ENCODE measurements at regions not wholly inside any gene's neighbourhood (a gene's known extent, or its start where the extent isn't known, plus 50 kb on each side); places are given as distances from the start of the nearest gene placed in this dataset.

GRCh38 chr15:36484038-36484778, 95.2 kb upstream of the CDIN1 start:
- TF ChIP-seq, protein P1, sequence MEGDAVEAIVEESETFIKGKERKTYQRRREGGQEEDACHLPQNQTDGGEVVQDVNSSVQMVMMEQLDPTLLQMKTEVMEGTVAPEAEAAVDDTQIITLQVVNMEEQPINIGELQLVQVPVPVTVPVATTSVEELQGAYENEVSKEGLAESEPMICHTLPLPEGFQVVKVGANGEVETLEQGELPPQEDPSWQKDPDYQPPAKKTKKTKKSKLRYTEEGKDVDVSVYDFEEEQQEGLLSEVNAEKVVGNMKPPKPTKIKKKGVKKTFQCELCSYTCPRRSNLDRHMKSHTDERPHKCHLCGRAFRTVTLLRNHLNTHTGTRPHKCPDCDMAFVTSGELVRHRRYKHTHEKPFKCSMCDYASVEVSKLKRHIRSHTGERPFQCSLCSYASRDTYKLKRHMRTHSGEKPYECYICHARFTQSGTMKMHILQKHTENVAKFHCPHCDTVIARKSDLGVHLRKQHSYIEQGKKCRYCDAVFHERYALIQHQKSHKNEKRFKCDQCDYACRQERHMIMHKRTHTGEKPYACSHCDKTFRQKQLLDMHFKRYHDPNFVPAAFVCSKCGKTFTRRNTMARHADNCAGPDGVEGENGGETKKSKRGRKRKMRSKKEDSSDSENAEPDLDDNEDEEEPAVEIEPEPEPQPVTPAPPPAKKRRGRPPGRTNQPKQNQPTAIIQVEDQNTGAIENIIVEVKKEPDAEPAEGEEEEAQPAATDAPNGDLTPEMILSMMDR (conservative IDR thresholded peaks at IDR 0.05; ENCODE audit: low read depth, low read length), result no peak
- no peak for DNase-seq (ENCODE audit: low read depth)
- H3K4me3 ChIP-seq (ENCODE audit: low read length), result no peak overlapping the region

- H3K4me3 ChIP-seq (ENCODE audit: low read length), result no peak overlapping the region
- DNase-seq (ENCODE audit: low read depth), result no peak
- TF ChIP-seq, protein P1 (conservative IDR thresholded peaks at IDR 0.05; ENCODE audit: low read depth, low read length), result no peak
These were observed 87.5 kb upstream of the CDIN1 start for GRCh38 chr15:36491912-36492311.

- H3K4me3 ChIP-seq (ENCODE audit: low read length), result no peak overlapping the region
- TF ChIP-seq, protein P1 (conservative IDR thresholded peaks at IDR 0.05; ENCODE audit: low read depth, low read length), result no peak
- no peak for DNase-seq (ENCODE audit: low read depth)
These were observed 83.9 kb upstream of the CDIN1 start for GRCh38 chr15:36495456-36495991.

DNA sequence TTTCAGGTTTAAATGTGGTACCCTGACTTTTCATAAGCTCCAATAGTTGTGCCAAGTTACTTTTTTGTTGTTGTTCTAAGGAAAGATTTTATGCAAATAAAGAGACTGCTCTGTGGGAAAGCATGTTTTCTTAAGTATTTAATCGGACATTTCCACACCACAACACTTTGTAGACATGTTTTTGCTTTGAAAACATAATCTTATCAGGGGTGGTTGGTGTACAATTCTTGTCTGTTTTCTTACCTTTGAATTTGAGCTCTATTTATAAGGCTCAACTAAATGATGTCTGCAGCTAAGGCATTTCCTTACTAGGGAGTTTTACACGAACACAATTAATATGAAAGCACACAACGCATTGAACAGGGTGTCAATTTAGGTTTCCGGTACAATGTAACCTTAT, 81.5 kb upstream of the CDIN1 start:
- TF ChIP-seq, protein P1 (conservative IDR thresholded peaks at IDR 0.05; ENCODE audit: low read depth, low read length), result no peak
- no peak overlapping the region for H3K4me3 ChIP-seq (ENCODE audit: low read length)
- no peak for DNase-seq (ENCODE audit: low read depth)

DNA sequence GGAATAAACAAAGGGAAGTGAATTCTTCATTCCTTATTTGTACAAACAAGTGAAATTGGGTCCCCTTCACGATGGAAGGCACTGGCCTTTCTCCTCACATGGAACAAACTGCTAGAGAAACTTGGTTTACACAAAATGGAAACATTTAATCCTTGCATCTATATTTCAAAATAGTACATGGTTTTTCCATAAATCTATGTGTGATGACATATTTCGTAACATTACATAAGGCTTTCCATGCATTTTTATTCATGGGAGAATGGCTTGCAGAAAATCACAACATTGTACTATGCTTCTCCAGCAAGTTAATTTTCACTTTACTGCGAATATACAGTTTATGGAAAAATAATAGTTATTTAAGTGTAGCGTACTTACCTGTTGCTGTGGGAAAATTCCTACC, 81.0 kb upstream of the CDIN1 start:
- H3K4me3 ChIP-seq (ENCODE audit: low read length), result no peak overlapping the region
- no peak for DNase-seq (ENCODE audit: low read depth)
- TF ChIP-seq, protein P1 (conservative IDR thresholded peaks at IDR 0.05; ENCODE audit: low read depth, low read length), result no peak

DNA sequence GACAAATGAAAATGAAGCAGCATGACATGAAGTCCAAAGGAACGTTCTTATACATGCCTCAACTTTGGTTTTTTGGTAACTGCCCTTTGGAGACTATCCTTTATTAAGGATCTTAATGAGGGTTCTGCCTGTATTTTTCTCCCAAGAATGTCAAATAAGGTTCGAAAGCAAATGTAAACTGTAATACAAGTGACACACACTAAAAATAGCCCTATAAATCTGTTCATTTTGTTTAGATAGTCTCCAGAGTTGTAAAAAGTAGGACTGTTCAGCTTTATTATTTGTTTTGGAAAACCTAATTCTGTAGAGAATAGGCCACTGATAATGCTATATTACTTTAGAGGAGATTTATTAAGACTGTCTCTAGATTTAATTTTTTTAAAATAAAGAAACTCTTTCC, 80.5 kb upstream of the CDIN1 start:
- DNase-seq (ENCODE audit: low read depth), result no peak
- TF ChIP-seq, protein P1 (conservative IDR thresholded peaks at IDR 0.05; ENCODE audit: low read depth, low read length), result no peak
- H3K4me3 ChIP-seq (ENCODE audit: low read length), result no peak overlapping the region

All from retinal pigment epithelial cell (primary cell).